ENCODE measurements at regions not wholly inside any gene's neighbourhood (a gene's known extent, or its start where the extent isn't known, plus 50 kb on each side); places are given as distances from the start of the nearest gene placed in this dataset.

GRCh38 chrX:36849407-36849806 is 158.8 kb upstream of the FAM47C start:
- no peak for DNase-seq (ENCODE audit: low read depth in 2 of 2)
- Histone ChIP-seq H3K4me2 (ENCODE audit: extremely low read depth, insufficient read depth, low read length) (no peak overlapping the region), H2AFZ (ENCODE audit: low read length) (no peak overlapping the region), H3K4me1 (ENCODE audit: control insufficient read depth, extremely low read depth, insufficient read depth, low read length) (no peaks in the 10 kb centered on the region), H3K9ac (ENCODE audit: insufficient read depth, low read length) (no peak overlapping the region), H4K20me1 (ENCODE audit: control insufficient read depth, extremely low read depth, insufficient read depth, low read length) (no peaks in the 10 kb centered on the region), H3K79me2 (ENCODE audit: control insufficient read depth, insufficient read depth, low read length) (no peaks in the 10 kb centered on the region), H3K27me3 (ENCODE audit: control insufficient read depth, insufficient read depth, low read length) (no peaks in the 10 kb centered on the region), H3K36me3 (ENCODE audit: control insufficient read depth, insufficient read depth, low read length) (no peaks in the 10 kb centered on the region), H3K9me3 (ENCODE audit: control insufficient read depth, insufficient read depth, low read depth, low read length) (no peaks in the 10 kb centered on the region), H3K4me3 (replicated peaks in 1 of 4; ENCODE audit: control extremely low read depth in 1 of 4, insufficient read depth in 1 of 4, low read depth in 3 of 4, low read length in 4 of 4) (no peak overlapping the region), H3K27ac (ENCODE audit: insufficient read depth, low read length) (no peak overlapping the region)
- no peak for TF ChIP-seq EZH2 (IDR thresholded peaks at IDR 0.05; ENCODE audit: low read length, missing control alignments)
- TF ChIP-seq CTCF (conservative IDR thresholded peaks at IDR 0.05 in 1 of 2, IDR thresholded peaks at IDR 0.05 in 1 of 2; ENCODE audit: low read depth in 1 of 2, low read length in 2 of 2): no peak

- no peaks in the 10 kb centered on the region for H3K27me3 ChIP-seq (ENCODE audit: control insufficient read depth, insufficient read depth, low read length)
- no peak overlapping the region for H2AFZ ChIP-seq (ENCODE audit: low read length)
- TF ChIP-seq EZH2 (IDR thresholded peaks at IDR 0.05; ENCODE audit: low read length, missing control alignments) (no peak), CTCF (conservative IDR thresholded peaks at IDR 0.05 in 1 of 2, IDR thresholded peaks at IDR 0.05 in 1 of 2; ENCODE audit: low read depth in 1 of 2, low read length in 2 of 2) (peak in 1 of 2 donors; percentile 14)
- no peak overlapping the region for H3K4me3 ChIP-seq (replicated peaks in 1 of 4; ENCODE audit: control extremely low read depth in 1 of 4, insufficient read depth in 1 of 4, low read depth in 3 of 4, low read length in 4 of 4)
- no peaks in the 10 kb centered on the region for H4K20me1 ChIP-seq (ENCODE audit: control insufficient read depth, extremely low read depth, insufficient read depth, low read length)
- H3K36me3 ChIP-seq (ENCODE audit: control insufficient read depth, insufficient read depth, low read length): no peaks in the 10 kb centered on the region
- no peaks in the 10 kb centered on the region for H3K4me1 ChIP-seq (ENCODE audit: control insufficient read depth, extremely low read depth, insufficient read depth, low read length)
- no peaks in the 10 kb centered on the region for H3K79me2 ChIP-seq (ENCODE audit: control insufficient read depth, insufficient read depth, low read length)
- H3K9ac ChIP-seq (ENCODE audit: insufficient read depth, low read length): no peak overlapping the region
- H3K27ac ChIP-seq (ENCODE audit: insufficient read depth, low read length): no peak overlapping the region
- no peaks in the 10 kb centered on the region for H3K9me3 ChIP-seq (ENCODE audit: control insufficient read depth, insufficient read depth, low read depth, low read length)
- DNase-seq (ENCODE audit: low read depth in 2 of 2): peak in 1 of 2 donors; percentile 23
- no peak overlapping the region for H3K4me2 ChIP-seq (ENCODE audit: extremely low read depth, insufficient read depth, low read length)
Measured at GRCh38 chrX:36856849-36857248, 151.3 kb upstream of the FAM47C start.

DNA sequence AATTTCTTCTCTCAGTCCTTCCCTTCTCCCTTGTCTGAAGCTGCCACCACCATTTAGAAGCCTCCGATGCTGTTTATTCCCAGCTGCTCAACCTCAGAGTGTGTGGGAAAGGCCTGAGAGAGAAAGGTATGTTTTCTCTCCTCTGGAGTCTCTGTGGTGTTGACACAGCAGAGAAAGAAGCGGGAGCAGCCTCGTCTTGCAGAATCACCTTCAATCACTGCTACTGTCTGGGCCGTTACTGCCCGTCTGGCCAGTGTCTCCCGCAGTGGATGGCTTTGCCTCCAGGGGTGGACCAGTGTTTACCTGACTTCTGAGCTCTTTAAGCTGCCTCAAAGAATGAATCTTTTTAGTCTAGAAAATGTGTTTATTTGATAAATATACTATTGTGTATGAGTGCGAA is 148.9 kb upstream of the FAM47C start:
- DNase-seq (ENCODE audit: low read depth in 2 of 2): no peak
- TF ChIP-seq EZH2 (IDR thresholded peaks at IDR 0.05; ENCODE audit: low read length, missing control alignments) (no peak), CTCF (conservative IDR thresholded peaks at IDR 0.05 in 1 of 2, IDR thresholded peaks at IDR 0.05 in 1 of 2; ENCODE audit: low read depth in 1 of 2, low read length in 2 of 2) (no peak)
- H3K4me1 ChIP-seq (ENCODE audit: control insufficient read depth, extremely low read depth, insufficient read depth, low read length): no peaks in the 10 kb centered on the region

More for the DNA sequence above, 148.9 kb upstream of the FAM47C start:
- Histone ChIP-seq H3K9ac (ENCODE audit: insufficient read depth, low read length) (no peak overlapping the region), H3K9me3 (ENCODE audit: control insufficient read depth, insufficient read depth, low read depth, low read length) (no peaks in the 10 kb centered on the region), H4K20me1 (ENCODE audit: control insufficient read depth, extremely low read depth, insufficient read depth, low read length) (no peaks in the 10 kb centered on the region), H3K4me3 (replicated peaks in 1 of 4; ENCODE audit: control extremely low read depth in 1 of 4, insufficient read depth in 1 of 4, low read depth in 3 of 4, low read length in 4 of 4) (no peak overlapping the region), H3K36me3 (ENCODE audit: control insufficient read depth, insufficient read depth, low read length) (no peaks in the 10 kb centered on the region), H3K27me3 (ENCODE audit: control insufficient read depth, insufficient read depth, low read length) (no peaks in the 10 kb centered on the region), H2AFZ (ENCODE audit: low read length) (no peak overlapping the region), H3K79me2 (ENCODE audit: control insufficient read depth, insufficient read depth, low read length) (no peaks in the 10 kb centered on the region), H3K27ac (ENCODE audit: insufficient read depth, low read length) (no peak overlapping the region), H3K4me2 (ENCODE audit: extremely low read depth, insufficient read depth, low read length) (no peak overlapping the region)

Data from fibroblast of lung (primary cell).